ENCODE measurements at regions not wholly inside any gene's neighbourhood (a gene's known extent, or its start where the extent isn't known, plus 50 kb on each side); places are given as distances from the start of the nearest gene placed in this dataset.
"Not testable (repeated sequence)": the region's sequence is repeated elsewhere in the genome, so short reads cannot be mapped to it uniquely, and the experiment has no call there.

- no peaks in the 10 kb centered on the region for H3K27me3 ChIP-seq (ENCODE audit: control insufficient read depth in 1 of 2, insufficient read depth in 2 of 2, low read length in 2 of 2)
- no peak overlapping the region for H3K27ac ChIP-seq (ENCODE audit: low read length)
- no peaks in the 10 kb centered on the region for H3K4me1 ChIP-seq (ENCODE audit: control insufficient read depth, insufficient read depth, low read length)
- H3K9ac ChIP-seq (ENCODE audit: low read length in 2 of 2) = no peak overlapping the region
- no peaks in the 10 kb centered on the region for H3K9me3 ChIP-seq (ENCODE audit: control insufficient read depth in 2 of 2, low read length in 2 of 2)
- no peaks in the 10 kb centered on the region for H3K36me3 ChIP-seq (ENCODE audit: control insufficient read depth in 2 of 2, insufficient read depth in 2 of 2, low read length in 2 of 2)
- H3K4me3 ChIP-seq (ENCODE audit: low read length in 2 of 2) = no peak overlapping the region
These were observed 91.2 kb upstream of the MARCKS start for GRCh38 chr6:113765909-113766308.

GRCh38 chr6:113767985-113768384, 89.2 kb upstream of the MARCKS start:
- no peaks in the 10 kb centered on the region for H3K27me3 ChIP-seq (ENCODE audit: control insufficient read depth in 1 of 2, insufficient read depth in 2 of 2, low read length in 2 of 2)

DNA sequence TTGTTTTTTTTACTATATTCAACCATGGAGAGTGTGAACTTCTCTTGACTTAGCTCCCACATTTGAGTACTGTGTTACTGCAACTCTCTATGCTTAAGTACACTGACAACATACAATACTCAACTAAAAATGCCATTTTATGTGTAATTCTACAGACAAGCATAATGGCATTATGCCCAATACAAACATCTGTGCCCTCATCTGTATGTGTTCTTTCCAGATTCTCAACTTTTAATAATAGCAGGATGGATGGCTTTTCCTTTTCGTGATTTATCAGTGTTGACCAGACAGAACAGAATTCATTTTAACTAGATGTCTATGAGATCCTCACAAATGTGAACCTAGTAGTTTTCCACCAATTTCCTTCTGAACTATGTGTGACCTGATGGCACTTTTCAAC, 84.2 kb upstream of the MARCKS start:
- H3K36me3 ChIP-seq (ENCODE audit: control insufficient read depth in 2 of 2, insufficient read depth in 2 of 2, low read length in 2 of 2) = no peaks in the 10 kb centered on the region
- H3K27ac ChIP-seq (ENCODE audit: low read length) = no peak overlapping the region
- no peak overlapping the region for H3K9ac ChIP-seq (ENCODE audit: low read length in 2 of 2)
- H3K4me3 ChIP-seq (ENCODE audit: low read length in 2 of 2) = no peak overlapping the region
- no peaks in the 10 kb centered on the region for H3K27me3 ChIP-seq (ENCODE audit: control insufficient read depth in 1 of 2, insufficient read depth in 2 of 2, low read length in 2 of 2)
- H3K9me3 ChIP-seq (ENCODE audit: control insufficient read depth in 2 of 2, low read length in 2 of 2) = no peaks in the 10 kb centered on the region
- no peaks in the 10 kb centered on the region for H3K4me1 ChIP-seq (ENCODE audit: control insufficient read depth, insufficient read depth, low read length)

More at GRCh38 chr6:113767985-113768384, 89.2 kb upstream of the MARCKS start:
- no peaks in the 10 kb centered on the region for H3K4me1 ChIP-seq (ENCODE audit: control insufficient read depth, insufficient read depth, low read length)
- no peak overlapping the region for H3K27ac ChIP-seq (ENCODE audit: low read length)
- H3K36me3 ChIP-seq (ENCODE audit: control insufficient read depth in 2 of 2, insufficient read depth in 2 of 2, low read length in 2 of 2) = no peaks in the 10 kb centered on the region
- H3K4me3 ChIP-seq (ENCODE audit: low read length in 2 of 2) = no peak overlapping the region
- H3K9ac ChIP-seq (ENCODE audit: low read length in 2 of 2) = no peak overlapping the region
- H3K9me3 ChIP-seq (ENCODE audit: control insufficient read depth in 2 of 2, low read length in 2 of 2) = no peaks in the 10 kb centered on the region

GRCh38 chr6:113774127-113774825, 82.9 kb upstream of the MARCKS start:
- no peak overlapping the region for H3K4me3 ChIP-seq (ENCODE audit: low read length in 2 of 2)
- H3K27ac ChIP-seq (ENCODE audit: low read length) = no peak overlapping the region
- H3K9me3 ChIP-seq (ENCODE audit: control insufficient read depth in 2 of 2, low read length in 2 of 2) = no peaks in the 10 kb centered on the region
- H3K4me1 ChIP-seq (ENCODE audit: control insufficient read depth, insufficient read depth, low read length) = no peaks in the 10 kb centered on the region
- H3K9ac ChIP-seq (ENCODE audit: low read length in 2 of 2) = no peak overlapping the region
- H3K36me3 ChIP-seq (ENCODE audit: control insufficient read depth in 2 of 2, insufficient read depth in 2 of 2, low read length in 2 of 2) = no peaks in the 10 kb centered on the region
- H3K27me3 ChIP-seq (ENCODE audit: control insufficient read depth in 1 of 2, insufficient read depth in 2 of 2, low read length in 2 of 2) = no peaks in the 10 kb centered on the region

DNA sequence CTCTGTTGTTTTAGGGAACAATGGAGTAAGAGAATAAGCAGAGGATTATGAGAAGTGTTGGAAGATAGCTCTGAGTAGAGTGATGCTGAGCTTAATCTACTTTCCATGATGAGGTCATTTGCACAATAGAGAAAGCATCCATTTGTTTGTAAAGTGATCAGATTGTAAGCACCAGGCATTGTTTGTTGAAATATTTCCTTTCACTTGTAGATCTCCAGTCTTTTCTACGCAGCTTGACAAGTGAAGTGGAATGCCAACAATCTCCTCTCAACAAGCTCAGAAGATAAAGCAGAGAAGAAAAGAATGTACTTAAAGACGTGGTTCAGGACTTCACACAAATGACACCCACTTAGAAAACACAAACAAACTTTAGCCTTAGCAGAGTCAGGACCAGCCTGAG, 80.1 kb upstream of the MARCKS start:
- H3K27ac ChIP-seq (ENCODE audit: low read length) = no peak overlapping the region
- H3K4me1 ChIP-seq (ENCODE audit: control insufficient read depth, insufficient read depth, low read length) = no peaks in the 10 kb centered on the region
- H3K9me3 ChIP-seq (ENCODE audit: control insufficient read depth in 2 of 2, low read length in 2 of 2) = no peaks in the 10 kb centered on the region
- no peak overlapping the region for H3K4me3 ChIP-seq (ENCODE audit: low read length in 2 of 2)
- no peaks in the 10 kb centered on the region for H3K27me3 ChIP-seq (ENCODE audit: control insufficient read depth in 1 of 2, insufficient read depth in 2 of 2, low read length in 2 of 2)
- H3K9ac ChIP-seq (ENCODE audit: low read length in 2 of 2) = no peak overlapping the region
- H3K36me3 ChIP-seq (ENCODE audit: control insufficient read depth in 2 of 2, insufficient read depth in 2 of 2, low read length in 2 of 2) = no peaks in the 10 kb centered on the region

DNA sequence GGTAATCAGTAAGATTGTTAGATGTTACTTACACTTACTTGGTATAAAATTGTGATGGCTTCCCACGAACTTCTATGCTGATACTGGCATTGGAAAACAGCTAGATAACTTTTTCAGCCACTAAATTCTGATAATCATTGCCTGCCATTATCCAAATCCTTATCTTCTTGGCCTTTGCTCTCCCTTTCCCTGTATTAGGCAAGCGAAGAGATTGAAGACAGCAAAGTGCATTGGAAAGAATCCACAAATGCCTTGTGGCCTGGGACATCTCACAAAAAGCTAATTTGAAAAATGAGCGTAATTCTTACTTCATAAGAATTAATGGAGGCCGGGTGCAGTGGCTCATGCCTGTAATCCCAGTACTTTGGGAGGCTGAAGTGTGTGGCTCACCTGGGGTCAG, 79.5 kb upstream of the MARCKS start:
- Histone ChIP-seq H3K27ac (ENCODE audit: low read length) (no peak overlapping the region), H3K4me1 (ENCODE audit: control insufficient read depth, insufficient read depth, low read length) (no peaks in the 10 kb centered on the region), H3K27me3 (ENCODE audit: control insufficient read depth in 1 of 2, insufficient read depth in 2 of 2, low read length in 2 of 2) (no peaks in the 10 kb centered on the region)

GRCh38 chr6:113779656-113780055, 77.5 kb upstream of the MARCKS start:
- H3K27me3 ChIP-seq (ENCODE audit: control insufficient read depth in 1 of 2, insufficient read depth in 2 of 2, low read length in 2 of 2) = no peaks in the 10 kb centered on the region
- H3K4me3 ChIP-seq (ENCODE audit: low read length in 2 of 2) = no peak overlapping the region
- H3K9ac ChIP-seq (ENCODE audit: low read length in 2 of 2) = no peak overlapping the region
- no peak overlapping the region for H3K27ac ChIP-seq (ENCODE audit: low read length)
- H3K4me1 ChIP-seq (ENCODE audit: control insufficient read depth, insufficient read depth, low read length) = no peaks in the 10 kb centered on the region
- H3K9me3 ChIP-seq (ENCODE audit: control insufficient read depth in 2 of 2, low read length in 2 of 2) = no peaks in the 10 kb centered on the region
- no peaks in the 10 kb centered on the region for H3K36me3 ChIP-seq (ENCODE audit: control insufficient read depth in 2 of 2, insufficient read depth in 2 of 2, low read length in 2 of 2)

More for the DNA sequence above, 79.5 kb upstream of the MARCKS start:
- no peaks in the 10 kb centered on the region for H3K9me3 ChIP-seq (ENCODE audit: control insufficient read depth in 2 of 2, low read length in 2 of 2)
- H3K4me3 ChIP-seq (ENCODE audit: low read length in 2 of 2) = no peak overlapping the region
- no peak overlapping the region for H3K9ac ChIP-seq (ENCODE audit: low read length in 2 of 2)
- no peaks in the 10 kb centered on the region for H3K36me3 ChIP-seq (ENCODE audit: control insufficient read depth in 2 of 2, insufficient read depth in 2 of 2, low read length in 2 of 2)

DNA sequence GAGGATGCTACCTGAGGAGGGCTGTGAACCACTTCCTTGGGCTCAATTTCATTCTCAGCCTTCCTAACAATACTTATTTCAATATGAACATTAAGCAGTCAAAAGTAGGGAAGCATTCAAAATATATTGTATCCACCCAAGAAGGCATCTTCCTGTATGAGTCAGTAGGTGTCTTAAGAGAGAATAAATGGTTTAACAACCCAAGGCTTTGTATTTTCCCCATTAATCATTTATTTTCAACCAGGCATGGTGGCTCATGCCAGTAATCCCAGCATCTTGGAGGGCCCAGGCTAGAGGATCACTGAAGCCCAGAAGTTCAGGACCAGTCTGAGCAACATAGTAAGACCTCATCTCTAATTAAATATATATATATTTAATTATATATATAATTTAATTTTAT, 74.5 kb upstream of the MARCKS start:
- no peaks in the 10 kb centered on the region for H3K9me3 ChIP-seq (ENCODE audit: control insufficient read depth in 2 of 2, low read length in 2 of 2)
- H3K9ac ChIP-seq (ENCODE audit: low read length in 2 of 2) = no peak overlapping the region

GRCh38 chr6:113786168-113786567, 71.0 kb upstream of the MARCKS start:
- H3K9ac ChIP-seq (ENCODE audit: low read length in 2 of 2) = no peak overlapping the region
- no peaks in the 10 kb centered on the region for H3K36me3 ChIP-seq (ENCODE audit: control insufficient read depth in 2 of 2, insufficient read depth in 2 of 2, low read length in 2 of 2)
- no peaks in the 10 kb centered on the region for H3K27me3 ChIP-seq (ENCODE audit: control insufficient read depth in 1 of 2, insufficient read depth in 2 of 2, low read length in 2 of 2)
- H3K27ac ChIP-seq (ENCODE audit: low read length) = no peak overlapping the region
- no peaks in the 10 kb centered on the region for H3K4me1 ChIP-seq (ENCODE audit: control insufficient read depth, insufficient read depth, low read length)
- H3K4me3 ChIP-seq (ENCODE audit: low read length in 2 of 2) = no peak overlapping the region
- no peaks in the 10 kb centered on the region for H3K9me3 ChIP-seq (ENCODE audit: control insufficient read depth in 2 of 2, low read length in 2 of 2)

More for the DNA sequence above, 74.5 kb upstream of the MARCKS start:
- H3K27me3 ChIP-seq (ENCODE audit: control insufficient read depth in 1 of 2, insufficient read depth in 2 of 2, low read length in 2 of 2) = no peaks in the 10 kb centered on the region
- no peaks in the 10 kb centered on the region for H3K4me1 ChIP-seq (ENCODE audit: control insufficient read depth, insufficient read depth, low read length)
- H3K36me3 ChIP-seq (ENCODE audit: control insufficient read depth in 2 of 2, insufficient read depth in 2 of 2, low read length in 2 of 2) = no peaks in the 10 kb centered on the region
- H3K27ac ChIP-seq (ENCODE audit: low read length) = no peak overlapping the region
- H3K4me3 ChIP-seq (ENCODE audit: low read length in 2 of 2) = no peak overlapping the region

DNA sequence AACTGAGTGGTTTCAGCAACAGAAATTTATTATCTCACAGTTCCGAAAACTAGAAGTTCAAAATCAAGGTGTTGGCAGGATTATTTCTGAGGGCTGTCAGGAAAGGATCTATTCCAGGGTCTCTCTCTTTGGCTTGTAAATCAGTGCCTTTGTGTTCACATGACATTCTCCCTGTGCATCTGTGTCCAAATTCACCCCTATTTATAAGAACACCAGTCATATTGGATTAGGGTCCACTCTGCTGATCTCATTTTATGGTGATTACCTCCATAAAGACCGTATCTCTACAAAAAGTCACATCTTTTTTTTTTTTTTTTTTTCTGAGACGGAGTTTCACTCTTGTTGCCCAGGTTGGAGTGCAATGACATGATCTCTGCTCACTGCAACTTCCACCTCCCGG, 68.6 kb upstream of the MARCKS start:
- Histone ChIP-seq H3K36me3 (ENCODE audit: control insufficient read depth in 2 of 2, insufficient read depth in 2 of 2, low read length in 2 of 2) (no peaks in the 10 kb centered on the region), H3K9ac (ENCODE audit: low read length in 2 of 2) (no peak overlapping the region), H3K9me3 (ENCODE audit: control insufficient read depth in 2 of 2, low read length in 2 of 2) (no peaks in the 10 kb centered on the region), H3K4me1 (ENCODE audit: control insufficient read depth, insufficient read depth, low read length) (no peaks in the 10 kb centered on the region), H3K27me3 (ENCODE audit: control insufficient read depth in 1 of 2, insufficient read depth in 2 of 2, low read length in 2 of 2) (no peaks in the 10 kb centered on the region), H3K27ac (ENCODE audit: low read length) (no peak overlapping the region), H3K4me3 (ENCODE audit: low read length in 2 of 2) (no peak overlapping the region)

DNA sequence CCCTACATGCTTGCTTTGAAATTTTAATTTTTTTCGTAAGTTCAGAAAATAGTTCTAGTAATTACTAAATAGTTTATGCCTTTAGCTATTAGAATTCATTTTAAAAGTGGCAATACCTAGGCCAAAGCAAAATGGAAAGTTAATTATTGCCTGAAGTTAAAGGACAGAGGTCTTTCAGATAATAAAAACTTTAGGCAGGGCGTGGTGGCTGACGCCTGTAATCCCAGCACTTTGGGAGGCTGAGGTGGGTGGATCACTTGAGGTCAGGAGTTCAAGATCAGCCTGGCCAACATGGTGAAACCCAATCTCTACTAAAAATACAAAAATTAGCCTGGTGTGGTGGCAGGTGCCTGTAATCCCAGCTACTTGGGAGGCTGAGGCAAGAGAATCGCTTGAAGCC, 65.9 kb upstream of the MARCKS start:
- not testable (repeated sequence) for H3K27ac ChIP-seq (ENCODE audit: low read length); H3K4me1 ChIP-seq (ENCODE audit: control insufficient read depth, insufficient read depth, low read length); H3K27me3 ChIP-seq (ENCODE audit: control insufficient read depth in 1 of 2, insufficient read depth in 2 of 2, low read length in 2 of 2); H3K36me3 ChIP-seq (ENCODE audit: control insufficient read depth in 2 of 2, insufficient read depth in 2 of 2, low read length in 2 of 2); H3K9ac ChIP-seq (ENCODE audit: low read length in 2 of 2); H3K4me3 ChIP-seq (ENCODE audit: low read length in 2 of 2); H3K9me3 ChIP-seq (ENCODE audit: control insufficient read depth in 2 of 2, low read length in 2 of 2)
